Thyroid gland (tissue), 4 donors: ENCODE measurements at regions not wholly inside any gene's neighbourhood (a gene's known extent, or its start where the extent isn't known, plus 50 kb on each side); places are given as distances from the start of the nearest gene placed in this dataset. TPM values are rescaled to one million over a fixed set of nuclear protein-coding genes. Genes with fewer than 3 reads are reported as not detected.

Experiments used
- DNase-seq, 2 donors: peaks; one replicate each; pipeline ENCODE4 v3.0.0-alpha.2; 2019
- H3K27ac ChIP-seq, 3 donors: fragments of 200-600 bp; sonication (generic); 1 replicate in 2 of 3; 2 replicates in 1 of 3; pipeline ENCODE4 v1.5.1; 2016 to 2019; ENCODE audit warnings: mild to moderate bottlenecking in 1 of 3, moderate library complexity in 1 of 3
- H3K27me3 ChIP-seq: fragments of 200-600 bp; sonication (generic); one replicate; pipeline ENCODE4 v1.5.1; 2019
- H3K36me3 ChIP-seq, 2 donors: fragments of 200-600 bp; sonication (generic); one replicate each; pipeline ENCODE4 v1.5.1; 2016 to 2019
- H3K4me1 ChIP-seq, 2 donors: fragments of 200-600 bp; sonication (generic); one replicate each; pipeline ENCODE4 v1.5.1; 2017 to 2019
- H3K4me3 ChIP-seq, 3 donors: fragments of 200-600 bp; sonication (generic); replicated peaks in 1 of 3; 1 replicate in 2 of 3; 2 replicates in 1 of 3; pipeline ENCODE4 v1.5.1; 2016; ENCODE audit warnings: mild to moderate bottlenecking in 1 of 3
- H3K9me3 ChIP-seq: fragments of 200-600 bp; sonication (generic); one replicate; pipeline ENCODE4 v1.5.1; 2017
- CTCF ChIP-seq, 6 experiments: fragments of 200-600 bp in 3 of 6; fragments of 450-650 bp in 3 of 6; sonication (generic) in 3 of 6; IDR thresholded peaks; one replicate each; pipeline ENCODE4 v1.5.1; 2016 to 2019; ENCODE audit warnings: antibody characterized with exemption in 6 of 6, mild to moderate bottlenecking in 2 of 6, inconsistent platforms in 1 of 6, moderate library complexity in 1 of 6
- POLR2A ChIP-seq, 2 donors: fragments of 450-650 bp; IDR thresholded peaks; one replicate each; pipeline ENCODE4 v1.6.1; 2017; ENCODE audit warnings: antibody characterized with exemption in 2 of 2, mild to moderate bottlenecking in 2 of 2, moderate library complexity in 1 of 2
- WGBS, 2 donors: methylation state at CpG; one replicate each; pipeline ENCODE4 v1.1.5; 2017; 5-methylcytosine and 5-hydroxymethylcytosine counted together
- intact Hi-C: fragments of 100-400 bp; cut with DNase I; formaldehyde crosslinking; loops from one replicate; pipeline ENCODE4 v1.15.1; 2023
- small RNA-seq: library from RNA; depleted of rRNA; stranded (forward); fragments of <200 nt; gene quantifications from one replicate; pipeline ENCODE3, GENCODE V24; 2016

- intact Hi-C loops: no loop called here
- no peak overlapping the region for H3K27ac ChIP-seq
- H3K4me1 ChIP-seq: no peaks in the 10 kb centered on the region
- H3K4me3 ChIP-seq: no peak overlapping the region
- WGBS, 2 donors: 71 to 72% methylated on average over 3 of the region's 3 CpGs
- no peaks in the 10 kb centered on the region for H3K27me3 ChIP-seq
- no peak for DNase-seq
- H3K9me3 ChIP-seq: no peaks in the 10 kb centered on the region
- TF ChIP-seq POLR2A (IDR thresholded peaks at IDR 0.05): no peak
- no peak for TF ChIP-seq CTCF (IDR thresholded peaks at IDR 0.05)
- H3K36me3 ChIP-seq: no peaks in the 10 kb centered on the region
These were observed 750.5 kb downstream of the CPS1 start for GRCh38 chr2:211306929-211307328.

Small RNA genes lying in the stretch of these regions (small RNA-seq; reads per million reads assigned to genes)
- gene AC013404.1: not detected
